ENCODE measurements at regions not wholly inside any gene's neighbourhood (a gene's known extent, or its start where the extent isn't known, plus 50 kb on each side); places are given as distances from the start of the nearest gene placed in this dataset.

GRCh38 chr5:2188661-2189060, 305.9 kb upstream of the IRX4 start:
- TF ChIP-seq CTCF (IDR thresholded peaks at IDR 0.05), result no peak
- no peak for DNase-seq (ENCODE audit: low spot score)
- no peak overlapping the region for H3K4me3 ChIP-seq
- H3K27me3 ChIP-seq, result no peaks in the 10 kb centered on the region
- no peak overlapping the region for H3K27ac ChIP-seq
- H3K4me1 ChIP-seq, result no peaks in the 10 kb centered on the region
- no peaks in the 10 kb centered on the region for H3K36me3 ChIP-seq
- no peaks in the 10 kb centered on the region for H3K9me3 ChIP-seq

DNA sequence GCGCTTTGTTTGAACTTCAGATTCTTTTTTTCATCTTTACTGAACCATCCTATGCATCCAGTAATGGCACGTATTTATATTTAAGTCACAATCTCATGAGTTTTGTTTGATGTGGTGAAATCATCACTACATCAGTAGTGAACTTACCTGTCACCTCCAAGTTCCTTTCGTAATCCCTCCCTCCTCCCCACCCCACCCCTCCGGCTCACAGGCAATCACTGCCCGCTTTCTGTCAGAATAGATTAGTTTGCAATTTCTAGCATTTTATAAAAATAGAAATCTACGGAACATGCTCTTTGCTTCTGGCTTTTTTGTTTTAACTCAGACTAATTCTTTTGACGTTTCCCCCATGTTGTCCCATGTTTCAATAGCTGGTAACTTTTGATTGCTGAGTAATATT, 305.4 kb upstream of the IRX4 start:
- Histone ChIP-seq H3K27ac (no peak overlapping the region), H3K9me3 (no peaks in the 10 kb centered on the region), H3K4me3 (no peak overlapping the region), H3K27me3 (no peaks in the 10 kb centered on the region), H3K36me3 (no peaks in the 10 kb centered on the region), H3K4me1 (no peaks in the 10 kb centered on the region)
- no peak for TF ChIP-seq CTCF (IDR thresholded peaks at IDR 0.05)
- DNase-seq (ENCODE audit: low spot score), result no peak

- Histone ChIP-seq H3K27me3 (no peaks in the 10 kb centered on the region), H3K9me3 (no peaks in the 10 kb centered on the region), H3K27ac (no peak overlapping the region), H3K4me1 (no peaks in the 10 kb centered on the region), H3K36me3 (no peaks in the 10 kb centered on the region), H3K4me3 (no peak overlapping the region)
- peak; percentile 40 for DNase-seq (ENCODE audit: low spot score)
- TF ChIP-seq CTCF (IDR thresholded peaks at IDR 0.05), result no peak
These were observed 305.0 kb upstream of the IRX4 start for GRCh38 chr5:2187687-2188086.

DNA sequence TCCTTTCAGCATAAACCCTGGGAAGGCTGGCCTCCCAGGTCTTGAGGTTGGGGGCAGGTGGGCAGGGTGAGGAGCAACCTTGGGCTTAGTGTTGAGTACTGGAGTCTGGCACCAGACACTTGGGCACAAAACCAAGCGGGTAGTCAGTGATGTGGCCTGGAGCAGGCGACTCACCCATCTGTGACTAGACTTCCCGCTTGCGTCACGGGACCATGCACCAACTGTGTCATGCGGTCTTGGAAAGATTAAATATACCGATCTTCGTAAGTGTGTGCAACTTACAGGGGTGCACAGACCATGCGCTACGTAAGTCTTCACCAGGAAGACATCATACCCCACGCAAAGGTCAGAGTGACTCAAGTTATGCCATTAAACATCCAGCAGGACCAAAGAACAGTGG, 304.4 kb upstream of the IRX4 start:
- no peak for TF ChIP-seq CTCF (IDR thresholded peaks at IDR 0.05)
- H3K9me3 ChIP-seq, result no peaks in the 10 kb centered on the region
- no peaks in the 10 kb centered on the region for H3K4me1 ChIP-seq
- H3K27ac ChIP-seq, result no peak overlapping the region
- no peaks in the 10 kb centered on the region for H3K36me3 ChIP-seq
- DNase-seq (ENCODE audit: low spot score), result peak; percentile 53
- H3K27me3 ChIP-seq, result no peaks in the 10 kb centered on the region
- H3K4me3 ChIP-seq, result no peak overlapping the region

DNA sequence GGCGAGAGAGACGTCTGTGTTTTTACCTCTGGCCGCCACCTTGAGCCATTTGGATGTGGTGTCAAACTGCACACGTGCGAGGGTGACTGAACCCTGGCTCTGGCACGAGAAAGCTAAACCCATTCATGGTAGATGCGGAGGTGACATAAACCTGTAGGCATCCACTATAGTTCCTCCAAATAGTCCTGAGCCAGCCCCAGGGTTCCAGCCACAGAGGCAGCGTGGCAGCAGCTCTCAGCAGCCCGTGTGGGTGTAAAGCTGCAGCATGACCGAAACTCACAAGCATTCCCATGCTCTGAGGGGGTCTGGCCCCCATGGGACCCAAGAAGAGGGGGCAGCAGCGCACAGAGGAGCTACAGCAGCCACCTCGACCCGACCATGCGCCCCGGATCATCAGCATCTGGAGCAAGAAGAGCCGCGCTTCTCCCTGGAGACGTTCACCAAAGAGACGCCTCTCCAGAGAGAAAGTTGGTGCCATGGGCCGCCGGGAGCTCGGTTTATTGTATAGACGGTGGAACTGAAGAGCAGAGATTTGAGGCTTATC, 303.8 kb upstream of the IRX4 start:
- H3K9me3 ChIP-seq, result no peaks in the 10 kb centered on the region
- H3K36me3 ChIP-seq, result no peaks in the 10 kb centered on the region
- TF ChIP-seq CTCF (IDR thresholded peaks at IDR 0.05), result no peak
- H3K4me1 ChIP-seq, result no peaks in the 10 kb centered on the region
- H3K27ac ChIP-seq, result no peak overlapping the region
- no peak overlapping the region for H3K4me3 ChIP-seq
- no peaks in the 10 kb centered on the region for H3K27me3 ChIP-seq
- peak; percentile 46 for DNase-seq (ENCODE audit: low spot score)
